SK-N-SH (cell line): ENCODE measurements at regions not wholly inside any gene's neighbourhood (a gene's known extent, or its start where the extent isn't known, plus 50 kb on each side); places are given as distances from the start of the nearest gene placed in this dataset.

Experiments used
- CTCF ChIA-PET: fragments of 300-600, 350-600 bp; formaldehyde crosslinking; extraction: SDS; loops from one replicate; lab custom pipeline; 2021; lab: Yijun Ruan, JAX
- POLR2A ChIA-PET: fragments of 350-600 bp; sonication (Branson Sonifier 250); formaldehyde crosslinking; extraction: SDS; loops from one replicate; lab custom pipeline; 2020; ENCODE audit warnings: antibody characterized with exemption, inconsistent platforms; lab: Yijun Ruan, JAX
- DNase-seq: peaks from one replicate; pipeline ENCODE4 v3.0.0; 2012
- H2AFZ ChIP-seq: fragments of 200-600 bp; sonication (generic); 2 replicates; pipeline ENCODE4 v1.8.1; 2016; ENCODE audit warnings: antibody characterized with exemption, mild to moderate bottlenecking, low read depth
- H3F3A ChIP-seq: fragments of 200-600 bp; sonication (generic); replicated peaks from 2 replicates; pipeline ENCODE3; 2016; ENCODE audit warnings: antibody characterized with exemption, mild to moderate bottlenecking; ENCODE audit not compliant: insufficient read depth
- H3K27ac ChIP-seq, 2 experiments: fragments of 200-500 bp in 1 of 2; fragments of 200-600 bp in 1 of 2; sonication (Bioruptor generic) in 1 of 2; sonication (generic), shearing (Covaris generic) in 1 of 2; 2 replicates each; pipeline versions ENCODE4 v1.5.1 to v1.6.1; 2014 to 2016; ENCODE audit warnings: low read depth in 2 of 2, inconsistent platforms in 1 of 2, low read length in 1 of 2, mild to moderate bottlenecking in 1 of 2, mixed read lengths in 1 of 2
- H3K27me3 ChIP-seq: fragments of 200-600 bp; sonication (generic), shearing (Covaris generic); 2 replicates; pipeline ENCODE4 v1.6.1; 2016; ENCODE audit warnings: mixed run types; ENCODE audit not compliant: insufficient read depth
- H3K36me3 ChIP-seq, 2 experiments: fragments of 200-500 bp in 1 of 2; fragments of 200-600 bp in 1 of 2; sonication (Bioruptor generic) in 1 of 2; sonication (generic) in 1 of 2; replicated peaks in 1 of 2; 2 replicates each; pipeline versions ENCODE3 to v1.5.1; 2014 to 2016; ENCODE audit warnings: low read length in 1 of 2, mild to moderate bottlenecking in 1 of 2; ENCODE audit not compliant: insufficient read depth in 2 of 2, control insufficient read depth in 1 of 2
- H3K4me1 ChIP-seq, 2 experiments: fragments of 200-500 bp in 1 of 2; fragments of 200-600 bp in 1 of 2; sonication (Bioruptor generic) in 1 of 2; sonication (generic), shearing (Covaris generic) in 1 of 2; 2 replicates each; pipeline versions ENCODE4 v1.5.1 to v1.6.1; 2014 to 2016; ENCODE audit warnings: low read depth in 1 of 2, low read length in 1 of 2, mixed run types in 1 of 2; ENCODE audit not compliant: insufficient read depth in 2 of 2, control insufficient read depth in 1 of 2
- H3K4me2 ChIP-seq: fragments of 200-600 bp; sonication (generic), shearing (Covaris generic); 2 replicates; pipeline ENCODE4 v1.6.1; 2017; ENCODE audit warnings: mixed run types
- H3K4me3 ChIP-seq, 2 experiments: fragments of 200-500 bp in 1 of 2; fragments of 200-600 bp in 1 of 2; sonication (Bioruptor generic) in 1 of 2; sonication (generic), shearing (Covaris generic) in 1 of 2; 2 replicates each; pipeline versions ENCODE4 v1.5.1 to v1.8.1; 2014 to 2016; ENCODE audit warnings: low read depth in 2 of 2, inconsistent platforms in 1 of 2, low read length in 1 of 2, mild to moderate bottlenecking in 1 of 2, mixed read lengths in 1 of 2, moderate library complexity in 1 of 2
- H3K79me2 ChIP-seq: fragments of 200-600 bp; sonication (generic); 2 replicates; pipeline ENCODE4 v1.8.1; 2017; ENCODE audit warnings: mild to moderate bottlenecking; ENCODE audit not compliant: insufficient read depth
- H3K9ac ChIP-seq: fragments of 200-600 bp; sonication (generic); 2 replicates; pipeline ENCODE4 v1.6.1; 2017; ENCODE audit warnings: mixed run types
- H3K9me2 ChIP-seq: fragments of 200-600 bp; sonication (generic); 2 replicates; pipeline ENCODE4 v1.6.1; 2017; ENCODE audit warnings: mixed run types
- H3K9me3 ChIP-seq: fragments of 200-600 bp; sonication (generic); 2 replicates; pipeline ENCODE4 v1.6.1; 2017; ENCODE audit warnings: mixed run types, mild to moderate bottlenecking, moderate library complexity
- H4K20me1 ChIP-seq: fragments of 200-600 bp; sonication (generic); 2 replicates; pipeline ENCODE4 v1.6.1; 2017; ENCODE audit warnings: mild to moderate bottlenecking, mixed run types; ENCODE audit not compliant: insufficient read depth
- CTCF ChIP-seq: fragments of 200-600 bp; sonication (generic); IDR thresholded peaks from 2 replicates; pipeline ENCODE4 v1.6.1; 2017; ENCODE audit warnings: antibody characterized with exemption, mild to moderate bottlenecking, moderate library complexity
- EZH2phosphoT487 ChIP-seq: fragments of 200-600 bp; sonication (generic); IDR thresholded peaks from 2 replicates; pipeline ENCODE4 v1.6.1; 2017; ENCODE audit warnings: low read depth, mixed run types, mild to moderate bottlenecking, antibody characterized with exemption, moderate library complexity, borderline replicate concordance
- FOSL2 ChIP-seq: IDR thresholded peaks from 2 replicates; pipeline ENCODE4 v1.4.0; 2012; ENCODE audit warnings: low read depth, mild to moderate bottlenecking, moderate library complexity, borderline replicate concordance
- GABPA ChIP-seq: IDR thresholded peaks from 2 replicates; pipeline ENCODE4 v1.4.0; 2012; ENCODE audit warnings: low read depth, mild to moderate bottlenecking
- MXI1 ChIP-seq: IDR thresholded peaks from 2 replicates; pipeline ENCODE4 v1.6.1; 2012; ENCODE audit warnings: mild to moderate bottlenecking, low read depth, low read length, improper control_type of control experiment
- NRF1 ChIP-seq: IDR thresholded peaks from 2 replicates; pipeline ENCODE4 v1.6.1; 2012; ENCODE audit warnings: low read depth, mild to moderate bottlenecking, low read length
- PBX3 ChIP-seq: IDR thresholded peaks from 2 replicates; pipeline ENCODE4; 2012
- RAD21 ChIP-seq: IDR thresholded peaks from 2 replicates; pipeline ENCODE4 v1.6.1; 2012; ENCODE audit warnings: mild to moderate bottlenecking, low read length
- RCOR1 ChIP-seq: fragments of 150-350 bp; IDR thresholded peaks from 2 replicates; pipeline ENCODE4 v1.6.1; 2017; ENCODE audit warnings: antibody characterized with exemption, low read length
- REST ChIP-seq: IDR thresholded peaks from 2 replicates; pipeline ENCODE4 v1.6.1; 2012; ENCODE audit warnings: mild to moderate bottlenecking, low read depth, low read length, moderate library complexity
- RXRA ChIP-seq: IDR thresholded peaks from 2 replicates; pipeline ENCODE4 v1.4.0; 2012; ENCODE audit warnings: low read depth, mild to moderate bottlenecking, borderline replicate concordance
- SMC3 ChIP-seq: IDR thresholded peaks from 2 replicates; pipeline ENCODE4 v1.6.1; 2012; ENCODE audit warnings: low read depth, low read length, improper control_type of control experiment
- TAF1 ChIP-seq: IDR thresholded peaks from 2 replicates; pipeline ENCODE4 v1.6.1; 2012; ENCODE audit warnings: low read depth, mild to moderate bottlenecking, low read length, moderate library complexity, borderline replicate concordance
- WGBS: methylation state at CpG from one replicate; pipeline ENCODE4 v1.1.6; 2017; ENCODE audit warnings: low lambda C conversion rate; 5-methylcytosine and 5-hydroxymethylcytosine counted together

- Histone ChIP-seq H3F3A (no peaks in the 10 kb centered on the region), H3K9ac (no peak overlapping the region), H3K4me1 (no peaks in the 10 kb centered on the region), H3K4me3 (no peak overlapping the region), H3K36me3 (no peaks in the 10 kb centered on the region), H3K27ac (no peak overlapping the region), H3K27me3 (no peaks in the 10 kb centered on the region), H4K20me1 (no peaks in the 10 kb centered on the region), H3K9me3 (no peaks in the 10 kb centered on the region), H3K9me2 (no peaks in the 10 kb centered on the region), H3K4me2 (no peak overlapping the region), H2AFZ (no peak overlapping the region), H3K79me2 (no peaks in the 10 kb centered on the region)
- ChIA-PET CTCF (interaction anchor here (1.5 kb wide), 1 partner anchor 15 kb away, joined by 4 read pairs; no protein-coding TSS in a partner anchor), POLR2A (no interaction called here)
- whole genome bisulfite sequencing, result 64% methylated on average over 5 of the region's 5 CpGs
- no peak for DNase-seq
- no peak for TF ChIP-seq RCOR1
- TF ChIP-seq PBX3, result no peak
- TF ChIP-seq REST, result no peak
- no peak for TF ChIP-seq RAD21
- no peak for TF ChIP-seq NRF1
- TF ChIP-seq RXRA, result no peak
- TF ChIP-seq CTCF, result no peak
- TF ChIP-seq GABPA, result no peak
- TF ChIP-seq SMC3, result no peak
- TF ChIP-seq TAF1, result no peak
- TF ChIP-seq FOSL2, result no peak
- TF ChIP-seq EZH2phosphoT487, result no peak
- no peak for TF ChIP-seq MXI1
These were observed 175.4 kb downstream of the EBLN2 start for GRCh38 chr3:73236867-73237266.
